ENCODE measurements at regions not wholly inside any gene's neighbourhood (a gene's known extent, or its start where the extent isn't known, plus 50 kb on each side); places are given as distances from the start of the nearest gene placed in this dataset.

GRCh38 chr9:104329245-104329644 is 174.8 kb upstream of the OR13F1 start:
- no peak for TF ChIP-seq POLR2AphosphoS5 (IDR thresholded peaks at IDR 0.05)
- no peak for TF ChIP-seq POLR2A (IDR thresholded peaks at IDR 0.05)
